AG09309 (cell line): ENCODE measurements at regions not wholly inside any gene's neighbourhood (a gene's known extent, or its start where the extent isn't known, plus 50 kb on each side); places are given as distances from the start of the nearest gene placed in this dataset.

ENCODE experiments used
- DNase-seq: peaks from one replicate; pipeline ENCODE4 v3.0.0-alpha.2; 2010; ENCODE audit warnings: low read depth
- H3K4me3 ChIP-seq: 2 replicates; pipeline ENCODE4 v1.5.1; 2011; ENCODE audit warnings: mild to moderate bottlenecking, low read depth, low read length, moderate library complexity; ENCODE audit not compliant: control insufficient read depth
- CTCF ChIP-seq: IDR thresholded peaks from 2 replicates; pipeline ENCODE4 v1.5.1; 2011; ENCODE audit warnings: mild to moderate bottlenecking, low read depth, low read length, inconsistent platforms; ENCODE audit not compliant: insufficient read depth, control insufficient read depth; ENCODE audit errors: missing control alignments

- TF ChIP-seq CTCF = no peak
- no peak for DNase-seq
- H3K4me3 ChIP-seq = no peak overlapping the region
Observed at GRCh38 chr4:146018247-146018646, 79.6 kb upstream of the ZNF827 start.

GRCh38 chr4:146004730-146005129 lies 66.1 kb upstream of the ZNF827 start:
- no peak for TF ChIP-seq CTCF
- DNase-seq = no peak
- H3K4me3 ChIP-seq = no peak overlapping the region

- no peak for TF ChIP-seq CTCF
- no peak overlapping the region for H3K4me3 ChIP-seq
- DNase-seq = no peak
Observed at GRCh38 chr4:145988628-145989027, 50.0 kb upstream of the ZNF827 start.
